B cell (primary cell): ENCODE measurements at regions not wholly inside any gene's neighbourhood (a gene's known extent, or its start where the extent isn't known, plus 50 kb on each side); places are given as distances from the start of the nearest gene placed in this dataset.

Experiments
- EZH2 ChIP-seq: IDR thresholded peaks from 2 replicates; pipeline ENCODE4 v1.6.1; 2012; ENCODE audit warnings: borderline replicate concordance, low read depth, mild to moderate bottlenecking, moderate library complexity, low read length; ENCODE audit not compliant: insufficient read depth, poor library complexity, severe bottlenecking
- TF ChIP-seq, protein P1 (sequence below): fragments of 200-600 bp; IDR thresholded peaks from one replicate; pipeline ENCODE4 v1.8.0; 2022; ENCODE audit warnings: antibody characterized with exemption, mild to moderate bottlenecking

DNA sequence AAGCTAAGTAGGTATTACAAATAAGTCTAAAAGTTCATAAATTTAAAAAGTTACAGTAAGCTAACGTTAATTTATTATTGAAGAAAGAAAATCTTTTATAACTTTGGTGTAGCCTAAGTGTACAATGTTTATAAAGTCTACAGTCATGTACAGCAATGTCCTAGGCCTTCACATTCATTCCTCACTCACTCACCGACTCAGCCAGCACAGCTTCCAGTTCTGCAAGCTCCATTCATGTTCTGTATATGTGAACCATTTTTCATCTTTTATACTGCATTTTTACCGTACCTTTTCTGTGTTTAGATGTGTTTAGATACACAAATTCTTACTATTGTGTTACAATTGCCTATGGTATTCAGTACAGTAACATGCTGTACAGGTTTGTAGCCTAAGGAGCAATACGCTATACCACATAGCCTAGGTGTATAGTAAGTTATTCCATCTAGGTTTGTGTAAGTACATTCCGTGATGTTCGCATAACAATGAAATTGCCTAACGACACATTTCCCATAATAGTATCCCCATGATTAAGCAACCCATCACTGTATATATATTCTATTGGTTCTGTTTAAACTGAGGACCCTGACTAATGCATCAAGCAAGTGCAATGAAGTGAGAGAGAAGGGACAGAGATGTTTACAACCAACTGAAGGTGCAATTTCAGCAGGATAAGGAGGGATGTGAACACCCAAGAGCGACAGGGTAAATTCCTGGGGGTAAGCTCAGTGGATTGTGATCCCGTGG, 88.9 kb upstream of the TRIO start:
- TF ChIP-seq, protein P1, sequence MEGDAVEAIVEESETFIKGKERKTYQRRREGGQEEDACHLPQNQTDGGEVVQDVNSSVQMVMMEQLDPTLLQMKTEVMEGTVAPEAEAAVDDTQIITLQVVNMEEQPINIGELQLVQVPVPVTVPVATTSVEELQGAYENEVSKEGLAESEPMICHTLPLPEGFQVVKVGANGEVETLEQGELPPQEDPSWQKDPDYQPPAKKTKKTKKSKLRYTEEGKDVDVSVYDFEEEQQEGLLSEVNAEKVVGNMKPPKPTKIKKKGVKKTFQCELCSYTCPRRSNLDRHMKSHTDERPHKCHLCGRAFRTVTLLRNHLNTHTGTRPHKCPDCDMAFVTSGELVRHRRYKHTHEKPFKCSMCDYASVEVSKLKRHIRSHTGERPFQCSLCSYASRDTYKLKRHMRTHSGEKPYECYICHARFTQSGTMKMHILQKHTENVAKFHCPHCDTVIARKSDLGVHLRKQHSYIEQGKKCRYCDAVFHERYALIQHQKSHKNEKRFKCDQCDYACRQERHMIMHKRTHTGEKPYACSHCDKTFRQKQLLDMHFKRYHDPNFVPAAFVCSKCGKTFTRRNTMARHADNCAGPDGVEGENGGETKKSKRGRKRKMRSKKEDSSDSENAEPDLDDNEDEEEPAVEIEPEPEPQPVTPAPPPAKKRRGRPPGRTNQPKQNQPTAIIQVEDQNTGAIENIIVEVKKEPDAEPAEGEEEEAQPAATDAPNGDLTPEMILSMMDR, result no peak
- TF ChIP-seq EZH2, result no peak
